GM19452 (cell line): ENCODE measurements at regions not wholly inside any gene's neighbourhood (a gene's known extent, or its start where the extent isn't known, plus 50 kb on each side); places are given as distances from the start of the nearest gene placed in this dataset.

ENCODE experiments used
- ATAC-seq: cut with Tn5 transposase; IDR thresholded peaks from one replicate; pipeline ENCODE4 v1.9.1; 2021; ENCODE audit not compliant: unreplicated experiment

GRCh38 chr21:41653954-41654491 lies 112.8 kb downstream of the RIPK4 start:
- ATAC-seq, result no peak

- no peak for ATAC-seq
Observed at GRCh38 chr21:41653243-41653953, 113.5 kb downstream of the RIPK4 start.

GRCh38 chr21:41651830-41652229 lies 115.0 kb downstream of the RIPK4 start:
- no peak for ATAC-seq

GRCh38 chr21:41651406-41651805 lies 115.4 kb downstream of the RIPK4 start:
- ATAC-seq, result no peak

GRCh38 chr21:41650526-41651145 lies 116.2 kb downstream of the RIPK4 start:
- no peak for ATAC-seq

GRCh38 chr21:41648591-41649031 lies 118.2 kb downstream of the RIPK4 start:
- ATAC-seq, result no peak

- no peak for ATAC-seq
Observed at GRCh38 chr21:41647806-41648561, 118.9 kb downstream of the RIPK4 start.

GRCh38 chr21:41643246-41643966 lies 123.4 kb downstream of the RIPK4 start:
- no peak for ATAC-seq

- no peak for ATAC-seq
Observed at GRCh38 chr21:41641821-41642701, 124.8 kb downstream of the RIPK4 start.

GRCh38 chr21:41641510-41641815 lies 125.4 kb downstream of the RIPK4 start:
- ATAC-seq, result no peak

- no peak for ATAC-seq
Observed at GRCh38 chr21:41640748-41641509, 125.9 kb downstream of the RIPK4 start.

GRCh38 chr21:41639766-41640165 lies 127.1 kb downstream of the RIPK4 start:
- ATAC-seq, result no peak

GRCh38 chr21:41639336-41639735 lies 127.5 kb downstream of the RIPK4 start:
- no peak for ATAC-seq

- no peak for ATAC-seq
Observed at GRCh38 chr21:41638201-41638790, 128.6 kb downstream of the RIPK4 start.

GRCh38 chr21:41636636-41637630 lies 129.0 kb upstream of the TMPRSS2 start:
- no peak for ATAC-seq

- ATAC-seq, result no peak
Observed at GRCh38 chr21:41635874-41636273, 127.9 kb upstream of the TMPRSS2 start.

- no peak for ATAC-seq
Observed at GRCh38 chr21:41634858-41635257, 126.9 kb upstream of the TMPRSS2 start.

- no peak for ATAC-seq
Observed at GRCh38 chr21:41634211-41634694, 126.3 kb upstream of the TMPRSS2 start.
